GM21723 (cell line): ENCODE measurements at regions not wholly inside any gene's neighbourhood (a gene's known extent, or its start where the extent isn't known, plus 50 kb on each side); places are given as distances from the start of the nearest gene placed in this dataset.

Experiments used
- ATAC-seq: cut with Tn5 transposase; IDR thresholded peaks from one replicate; pipeline ENCODE4 v1.9.1; 2021; ENCODE audit warnings: mild to moderate bottlenecking, moderate library complexity; ENCODE audit not compliant: unreplicated experiment

GRCh38 chr16:86209202-86209601 is 301.1 kb upstream of the FOXF1 start:
- no peak for ATAC-seq

- ATAC-seq, result no peak
Measured at GRCh38 chr16:86210403-86211193, 299.7 kb upstream of the FOXF1 start.

DNA sequence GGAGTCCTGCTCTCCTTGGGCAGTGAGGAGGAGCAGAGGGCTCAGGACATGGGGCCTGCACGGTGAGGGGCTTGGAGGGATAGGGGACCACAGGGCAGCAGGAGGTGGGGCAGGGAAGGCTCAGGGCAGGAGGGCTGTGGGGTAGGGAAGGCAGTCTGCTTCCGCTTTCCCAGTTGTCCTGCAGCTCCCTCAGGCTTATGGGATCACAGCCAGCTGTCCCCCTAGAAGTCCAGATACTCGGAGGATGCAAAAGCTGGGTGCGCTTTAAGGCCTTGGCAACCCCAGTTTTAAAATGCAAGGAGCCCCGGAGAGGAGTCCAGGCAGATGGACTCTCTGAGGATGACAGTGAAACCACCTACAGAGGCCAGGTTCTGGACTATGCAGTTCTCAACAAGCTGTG is 299.1 kb upstream of the FOXF1 start:
- ATAC-seq, result no peak

- no peak for ATAC-seq
Measured at GRCh38 chr16:86211800-86212199, 298.5 kb upstream of the FOXF1 start.

- ATAC-seq, result no peak
Measured at GRCh38 chr16:86212706-86213436, 297.5 kb upstream of the FOXF1 start.

GRCh38 chr16:86213437-86214205 is 296.7 kb upstream of the FOXF1 start:
- ATAC-seq, result no peak

DNA sequence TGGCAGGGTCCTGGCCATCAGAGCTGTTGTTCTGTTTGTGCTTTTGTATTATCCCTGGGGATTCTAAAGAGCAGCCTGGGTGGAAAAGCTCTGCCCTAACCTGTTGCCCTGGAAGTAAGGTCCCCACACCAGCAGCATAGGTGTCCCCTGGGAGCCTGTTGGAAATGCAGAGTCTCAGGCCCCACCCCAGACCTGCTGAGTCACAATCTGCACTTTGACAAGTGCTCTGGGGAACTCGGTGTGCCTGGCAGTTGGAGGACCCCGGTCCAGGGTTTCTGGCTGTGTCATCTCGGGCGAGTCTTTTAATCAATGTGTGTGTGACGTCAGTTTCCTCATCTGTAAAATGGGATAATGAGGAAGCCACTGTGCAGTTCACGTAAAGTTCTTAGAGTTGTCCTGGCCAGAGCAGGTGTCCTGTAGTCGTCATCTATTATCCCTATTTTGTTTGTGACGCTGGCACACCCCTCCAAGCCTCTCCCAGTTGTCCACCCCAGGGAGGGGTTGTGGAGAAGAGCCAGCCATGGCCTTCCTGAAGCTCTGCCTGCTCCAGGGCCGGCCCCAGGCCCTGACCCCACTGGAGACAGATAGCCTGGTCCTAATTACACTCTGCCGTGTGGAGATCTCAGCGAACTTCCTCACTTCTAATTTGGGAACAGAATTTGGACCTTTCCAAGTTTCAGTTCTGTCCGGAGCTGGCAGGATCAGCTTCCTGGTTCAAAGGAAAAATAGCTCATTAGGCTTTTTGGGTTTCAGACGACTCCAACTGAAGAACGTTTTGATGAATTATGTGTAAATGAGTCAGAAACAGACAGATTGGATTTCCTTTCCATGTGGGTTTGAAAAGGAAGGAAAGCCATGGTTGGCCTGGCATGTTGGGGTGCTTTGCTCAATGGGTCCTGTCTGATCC is 295.7 kb upstream of the FOXF1 start:
- no peak for ATAC-seq

GRCh38 chr16:86215233-86215978 is 294.9 kb upstream of the FOXF1 start:
- no peak for ATAC-seq

DNA sequence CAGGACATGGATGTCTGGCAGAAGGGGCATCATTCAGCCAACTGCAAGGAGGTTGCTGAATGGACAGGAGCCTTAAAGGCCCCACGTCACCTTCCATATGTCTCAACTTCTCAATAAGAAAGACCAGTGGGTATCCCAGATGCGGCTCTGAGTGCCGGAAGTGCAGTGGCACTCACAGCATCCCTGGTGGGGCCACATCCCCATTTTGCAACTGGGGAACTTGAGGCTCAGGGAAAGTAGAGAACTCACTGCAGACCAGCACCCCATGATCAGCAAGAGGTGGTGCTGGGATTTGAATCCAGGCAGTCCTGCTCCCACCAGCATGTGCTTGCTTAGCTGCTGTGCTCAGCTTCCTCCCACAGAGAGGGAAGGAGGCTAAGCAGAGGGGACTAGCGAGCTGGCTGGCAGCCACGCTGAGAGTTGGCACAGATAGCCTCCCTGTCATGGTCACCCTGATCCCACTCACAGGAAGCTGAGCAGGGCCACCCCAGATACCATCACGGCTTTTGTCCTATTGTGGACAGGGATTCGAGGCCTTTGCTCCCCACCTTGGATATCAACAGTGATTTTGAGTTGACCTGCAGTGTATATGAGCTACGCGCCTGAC is 294.2 kb upstream of the FOXF1 start:
- ATAC-seq, result no peak

GRCh38 chr16:86216591-86216990 is 293.7 kb upstream of the FOXF1 start:
- no peak for ATAC-seq

GRCh38 chr16:86217001-86217890 is 293.1 kb upstream of the FOXF1 start:
- ATAC-seq, result no peak

DNA sequence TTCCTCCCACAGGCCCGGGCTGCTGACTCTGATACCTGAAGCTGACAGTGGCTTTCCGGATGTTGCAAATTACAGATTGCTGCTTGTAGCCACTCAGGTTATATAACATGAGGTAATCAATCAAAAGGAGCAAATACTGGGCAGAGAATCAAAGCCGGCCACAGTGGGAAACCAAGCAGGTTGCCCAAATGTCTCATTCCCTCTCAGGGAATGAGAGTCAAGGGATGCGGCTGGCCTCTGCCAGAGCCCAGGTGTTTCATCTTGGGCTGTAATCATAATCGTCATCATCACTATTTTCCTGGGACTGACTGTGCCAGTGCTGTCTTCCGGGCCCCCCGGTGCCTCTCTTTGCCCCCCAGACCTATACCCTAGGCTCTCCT is 292.4 kb upstream of the FOXF1 start:
- ATAC-seq, result no peak

GRCh38 chr16:86218479-86219170 is 291.7 kb upstream of the FOXF1 start:
- ATAC-seq, result no peak

DNA sequence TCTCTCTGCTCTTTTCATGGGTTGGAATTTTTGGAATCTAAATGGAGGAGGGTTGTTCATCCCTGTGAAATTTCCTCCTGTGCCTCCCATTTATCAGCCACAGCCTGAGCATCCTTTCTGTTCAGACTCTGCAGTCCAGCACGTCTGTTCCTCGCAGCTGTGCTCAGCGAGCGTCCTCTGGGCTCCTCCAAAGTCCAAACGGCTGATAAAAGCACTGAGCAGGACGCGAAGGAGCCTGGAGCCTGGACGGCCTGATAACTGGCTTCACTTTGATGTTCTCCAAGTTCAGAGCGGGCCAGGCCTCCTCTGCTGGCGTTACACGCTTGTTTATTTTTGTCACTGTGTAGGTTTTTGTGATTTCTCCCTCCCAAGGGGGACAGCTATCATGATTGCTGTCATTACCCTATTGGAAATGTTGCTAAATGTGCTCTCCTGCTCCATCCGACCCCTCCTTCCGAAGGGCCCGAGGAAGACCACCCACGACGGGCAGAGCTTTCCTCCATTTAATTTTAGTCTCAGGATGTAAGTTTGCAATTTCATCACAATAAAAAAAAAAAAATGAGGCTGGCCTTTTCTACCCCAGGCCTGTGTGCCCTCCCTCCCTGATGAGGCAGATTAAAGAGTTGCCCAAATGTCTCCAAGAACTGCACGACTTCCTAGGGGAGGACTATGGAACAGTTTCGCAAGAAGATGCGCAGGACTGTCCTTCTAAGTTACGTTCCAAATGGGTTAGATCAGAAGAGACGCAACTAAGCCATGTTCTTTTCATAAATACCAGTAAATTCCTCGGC is 290.5 kb upstream of the FOXF1 start:
- ATAC-seq, result no peak

DNA sequence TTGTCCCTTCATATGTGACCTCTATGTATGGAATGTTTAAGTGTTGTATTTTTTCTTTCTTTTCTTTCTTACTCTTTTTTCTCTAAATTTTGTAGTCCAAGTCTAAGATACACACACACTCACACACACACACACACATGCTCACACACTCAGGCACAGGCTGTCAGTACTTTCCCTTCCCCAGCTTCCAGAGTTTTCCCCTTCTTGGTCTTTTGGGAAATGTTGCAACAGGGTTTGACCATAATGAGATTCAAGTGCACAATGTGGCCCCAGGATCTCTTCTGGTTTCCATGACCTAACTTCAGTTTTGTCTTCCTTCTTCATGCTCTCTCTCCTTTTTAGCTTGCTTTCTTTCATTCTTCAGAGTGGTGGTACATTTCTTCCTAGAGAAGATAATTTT is 289.8 kb upstream of the FOXF1 start:
- no peak for ATAC-seq

DNA sequence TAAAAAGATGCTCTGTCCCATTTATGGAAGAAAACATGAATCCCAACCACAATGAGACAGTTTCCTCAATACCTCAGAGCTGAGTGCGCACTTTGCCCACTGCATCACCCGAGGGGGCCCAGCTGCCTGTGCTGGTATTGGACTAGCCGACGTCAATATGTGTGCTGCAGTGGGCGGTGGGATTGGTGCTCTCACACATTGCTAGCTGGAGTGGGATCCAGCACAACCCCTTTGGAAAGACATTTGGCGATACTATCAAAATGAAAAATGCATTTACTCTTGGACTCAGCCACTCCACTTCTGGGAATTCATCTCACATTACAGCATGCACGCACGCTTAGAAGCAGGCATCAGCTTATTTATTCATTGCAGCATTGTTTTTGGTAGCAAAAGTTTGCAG is 289.2 kb upstream of the FOXF1 start:
- ATAC-seq, result no peak

- no peak for ATAC-seq
Measured at GRCh38 chr16:86222547-86222946, 287.8 kb upstream of the FOXF1 start.
